Liver (tissue), 3 donors: ENCODE measurements at regions not wholly inside any gene's neighbourhood (a gene's known extent, or its start where the extent isn't known, plus 50 kb on each side); places are given as distances from the start of the nearest gene placed in this dataset.

Experiments
- JUND ChIP-seq, 2 donors: IDR thresholded peaks; 2 replicates each; pipeline ENCODE4 v1.6.1; 2016; ENCODE audit warnings: antibody characterized with exemption in 2 of 2
- TF ChIP-seq, protein P1 (sequence below): fragments of 150-350 bp; IDR thresholded peaks from 2 replicates; pipeline ENCODE4 v1.5.1; 2017; ENCODE audit warnings: improper control_type of control experiment, low read depth, low read length; ENCODE audit not compliant: missing input control
- TF ChIP-seq, protein P2 (sequence below): IDR thresholded peaks from 2 replicates; pipeline ENCODE4 v1.6.1; 2016; ENCODE audit warnings: antibody characterized with exemption, mild to moderate bottlenecking
- donor health status: healthy.
- donor health status: healthy.

DNA sequence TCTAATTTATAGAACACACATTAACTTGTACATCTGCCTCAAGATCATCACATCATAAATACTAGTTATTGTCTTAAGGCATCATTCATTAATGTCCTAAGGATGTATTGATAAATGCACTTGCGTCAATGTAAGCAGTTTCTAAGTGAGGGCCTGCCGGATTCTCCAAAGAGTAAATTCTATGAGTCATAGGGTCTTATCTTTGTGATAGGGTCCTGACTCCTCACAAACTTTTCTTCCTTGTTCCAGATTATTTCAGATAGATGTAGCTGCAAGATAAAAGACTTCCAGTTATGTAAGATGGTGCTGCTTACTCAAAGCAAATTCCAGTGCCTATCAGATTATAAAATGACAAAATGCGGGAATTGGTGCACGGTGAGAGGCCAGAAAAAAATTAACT is 315.0 kb upstream of the SLC39A10 start:
- TF ChIP-seq JUND (IDR thresholded peaks at IDR 0.05), result no peak
- TF ChIP-seq, protein P1, sequence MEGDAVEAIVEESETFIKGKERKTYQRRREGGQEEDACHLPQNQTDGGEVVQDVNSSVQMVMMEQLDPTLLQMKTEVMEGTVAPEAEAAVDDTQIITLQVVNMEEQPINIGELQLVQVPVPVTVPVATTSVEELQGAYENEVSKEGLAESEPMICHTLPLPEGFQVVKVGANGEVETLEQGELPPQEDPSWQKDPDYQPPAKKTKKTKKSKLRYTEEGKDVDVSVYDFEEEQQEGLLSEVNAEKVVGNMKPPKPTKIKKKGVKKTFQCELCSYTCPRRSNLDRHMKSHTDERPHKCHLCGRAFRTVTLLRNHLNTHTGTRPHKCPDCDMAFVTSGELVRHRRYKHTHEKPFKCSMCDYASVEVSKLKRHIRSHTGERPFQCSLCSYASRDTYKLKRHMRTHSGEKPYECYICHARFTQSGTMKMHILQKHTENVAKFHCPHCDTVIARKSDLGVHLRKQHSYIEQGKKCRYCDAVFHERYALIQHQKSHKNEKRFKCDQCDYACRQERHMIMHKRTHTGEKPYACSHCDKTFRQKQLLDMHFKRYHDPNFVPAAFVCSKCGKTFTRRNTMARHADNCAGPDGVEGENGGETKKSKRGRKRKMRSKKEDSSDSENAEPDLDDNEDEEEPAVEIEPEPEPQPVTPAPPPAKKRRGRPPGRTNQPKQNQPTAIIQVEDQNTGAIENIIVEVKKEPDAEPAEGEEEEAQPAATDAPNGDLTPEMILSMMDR, result no peak
- TF ChIP-seq, protein P2, sequence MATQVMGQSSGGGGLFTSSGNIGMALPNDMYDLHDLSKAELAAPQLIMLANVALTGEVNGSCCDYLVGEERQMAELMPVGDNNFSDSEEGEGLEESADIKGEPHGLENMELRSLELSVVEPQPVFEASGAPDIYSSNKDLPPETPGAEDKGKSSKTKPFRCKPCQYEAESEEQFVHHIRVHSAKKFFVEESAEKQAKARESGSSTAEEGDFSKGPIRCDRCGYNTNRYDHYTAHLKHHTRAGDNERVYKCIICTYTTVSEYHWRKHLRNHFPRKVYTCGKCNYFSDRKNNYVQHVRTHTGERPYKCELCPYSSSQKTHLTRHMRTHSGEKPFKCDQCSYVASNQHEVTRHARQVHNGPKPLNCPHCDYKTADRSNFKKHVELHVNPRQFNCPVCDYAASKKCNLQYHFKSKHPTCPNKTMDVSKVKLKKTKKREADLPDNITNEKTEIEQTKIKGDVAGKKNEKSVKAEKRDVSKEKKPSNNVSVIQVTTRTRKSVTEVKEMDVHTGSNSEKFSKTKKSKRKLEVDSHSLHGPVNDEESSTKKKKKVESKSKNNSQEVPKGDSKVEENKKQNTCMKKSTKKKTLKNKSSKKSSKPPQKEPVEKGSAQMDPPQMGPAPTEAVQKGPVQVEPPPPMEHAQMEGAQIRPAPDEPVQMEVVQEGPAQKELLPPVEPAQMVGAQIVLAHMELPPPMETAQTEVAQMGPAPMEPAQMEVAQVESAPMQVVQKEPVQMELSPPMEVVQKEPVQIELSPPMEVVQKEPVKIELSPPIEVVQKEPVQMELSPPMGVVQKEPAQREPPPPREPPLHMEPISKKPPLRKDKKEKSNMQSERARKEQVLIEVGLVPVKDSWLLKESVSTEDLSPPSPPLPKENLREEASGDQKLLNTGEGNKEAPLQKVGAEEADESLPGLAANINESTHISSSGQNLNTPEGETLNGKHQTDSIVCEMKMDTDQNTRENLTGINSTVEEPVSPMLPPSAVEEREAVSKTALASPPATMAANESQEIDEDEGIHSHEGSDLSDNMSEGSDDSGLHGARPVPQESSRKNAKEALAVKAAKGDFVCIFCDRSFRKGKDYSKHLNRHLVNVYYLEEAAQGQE, result no peak
